GM10266 (cell line): ENCODE measurements at regions not wholly inside any gene's neighbourhood (a gene's known extent, or its start where the extent isn't known, plus 50 kb on each side); places are given as distances from the start of the nearest gene placed in this dataset.
"Not testable (repeated sequence)": the region's sequence is repeated elsewhere in the genome, so short reads cannot be mapped to it uniquely, and the experiment has no call there.

ENCODE experiments used
- DNase-seq: peaks from one replicate; pipeline ENCODE4 v3.0.0; 2012; ENCODE audit errors: extremely low spot score
- CTCF ChIP-seq: IDR thresholded peaks from 2 replicates; pipeline ENCODE4 v1.5.1; 2012; ENCODE audit warnings: mild to moderate bottlenecking, low read depth; ENCODE audit not compliant: control insufficient read depth, insufficient read depth; ENCODE audit errors: missing control alignments

GRCh38 chrX:87098477-87098876 lies 419.1 kb upstream of the KLHL4 start:
- no peak for DNase-seq
- no peak for TF ChIP-seq CTCF

- TF ChIP-seq CTCF: no peak
- no peak for DNase-seq
Measured at GRCh38 chrX:87105131-87105530, 412.5 kb upstream of the KLHL4 start.

GRCh38 chrX:87110142-87110541 lies 407.5 kb upstream of the KLHL4 start:
- DNase-seq: no peak
- TF ChIP-seq CTCF: no peak

GRCh38 chrX:87140800-87141483 lies 376.7 kb upstream of the KLHL4 start:
- no peak for TF ChIP-seq CTCF
- no peak for DNase-seq

DNA sequence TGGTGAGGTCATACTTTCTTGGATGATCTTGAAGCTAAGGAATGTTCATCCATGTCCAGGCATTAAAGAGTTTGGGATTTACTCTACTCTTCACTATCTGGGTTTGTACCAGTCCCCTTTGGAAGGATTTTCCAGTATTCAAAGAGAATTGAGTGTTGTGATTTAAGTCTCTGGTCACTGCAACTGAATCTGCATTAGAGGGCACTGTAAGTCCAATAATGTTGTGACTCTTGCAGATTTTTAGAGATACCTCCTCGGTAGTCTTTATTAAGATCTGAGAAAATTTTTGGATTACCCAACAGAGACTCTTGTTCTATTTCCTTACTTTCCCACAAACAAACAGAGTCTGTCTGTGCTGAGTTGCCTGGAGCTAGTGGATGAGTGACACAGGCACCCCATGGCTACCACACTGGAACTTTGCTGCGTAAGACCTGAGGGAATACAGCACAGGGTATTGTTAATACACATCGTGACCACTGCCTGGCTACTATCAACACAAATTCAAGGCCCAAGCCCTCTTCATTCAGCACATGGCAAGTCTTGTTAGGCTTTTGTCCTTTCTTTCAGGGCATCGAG lies 357.1 kb upstream of the KLHL4 start:
- no peak for DNase-seq
- no peak for TF ChIP-seq CTCF

GRCh38 chrX:87167841-87168240 lies 349.8 kb upstream of the KLHL4 start:
- TF ChIP-seq CTCF: no peak
- DNase-seq: no peak

- DNase-seq: not testable (repeated sequence)
Measured at GRCh38 chrX:87178009-87178408, 339.6 kb upstream of the KLHL4 start.
